ENCODE measurements at regions not wholly inside any gene's neighbourhood (a gene's known extent, or its start where the extent isn't known, plus 50 kb on each side); places are given as distances from the start of the nearest gene placed in this dataset.

DNA sequence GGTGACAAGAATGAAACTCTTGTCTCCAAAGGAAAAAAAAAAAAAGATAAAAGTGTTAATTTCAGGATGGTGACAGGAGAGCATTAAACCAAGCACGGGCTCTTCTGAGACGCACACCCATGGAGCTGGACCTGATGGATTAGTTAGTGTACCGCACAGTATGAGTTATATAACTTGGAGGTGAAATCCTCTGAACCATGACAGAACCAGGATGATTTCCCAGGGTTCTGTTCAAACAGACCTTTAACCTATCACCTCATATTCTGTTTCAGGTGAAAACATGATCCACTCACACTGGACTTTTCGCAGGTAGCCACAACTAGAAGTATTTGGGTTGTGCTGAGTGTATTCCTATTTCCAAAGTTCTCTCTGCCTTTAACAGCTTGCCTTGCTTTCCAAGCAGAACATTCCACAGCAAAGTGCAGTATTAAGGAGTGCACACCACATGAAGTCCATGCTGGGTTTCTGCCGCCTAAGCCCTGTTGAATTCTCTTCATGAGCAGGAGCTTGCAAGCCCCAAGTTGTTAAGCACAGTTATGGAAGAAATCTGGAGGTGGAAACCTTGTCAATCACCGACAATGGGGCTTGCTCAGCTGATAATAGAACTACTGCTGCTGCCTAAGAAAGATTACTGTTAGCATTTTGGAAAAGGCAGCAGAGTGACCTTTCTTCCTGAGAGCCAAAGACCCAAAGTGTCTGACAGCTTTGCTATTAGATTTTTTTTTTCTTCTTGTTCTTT lies 461.7 kb downstream of the TLE1 start:
- H3K36me3 ChIP-seq (ENCODE audit: control insufficient read depth, insufficient read depth, low read length): no peaks in the 10 kb centered on the region
- H3K27me3 ChIP-seq (replicated peaks; ENCODE audit: control insufficient read depth, insufficient read depth, low read length, poor library complexity, severe bottlenecking): no peaks in the 10 kb centered on the region
- H3K9me3 ChIP-seq (ENCODE audit: control insufficient read depth, low read length): no peaks in the 10 kb centered on the region
- no peak overlapping the region for H3K4me3 ChIP-seq (ENCODE audit: insufficient read depth, low read depth, low read length, poor library complexity, severe bottlenecking)
- H3K4me1 ChIP-seq (ENCODE audit: control insufficient read depth, insufficient read depth, low read length, poor library complexity, severe bottlenecking): no peaks in the 10 kb centered on the region
- DNase-seq: no peak
- H3K27ac ChIP-seq (ENCODE audit: insufficient read depth, low read length, poor library complexity, severe bottlenecking): no peak overlapping the region

DNA sequence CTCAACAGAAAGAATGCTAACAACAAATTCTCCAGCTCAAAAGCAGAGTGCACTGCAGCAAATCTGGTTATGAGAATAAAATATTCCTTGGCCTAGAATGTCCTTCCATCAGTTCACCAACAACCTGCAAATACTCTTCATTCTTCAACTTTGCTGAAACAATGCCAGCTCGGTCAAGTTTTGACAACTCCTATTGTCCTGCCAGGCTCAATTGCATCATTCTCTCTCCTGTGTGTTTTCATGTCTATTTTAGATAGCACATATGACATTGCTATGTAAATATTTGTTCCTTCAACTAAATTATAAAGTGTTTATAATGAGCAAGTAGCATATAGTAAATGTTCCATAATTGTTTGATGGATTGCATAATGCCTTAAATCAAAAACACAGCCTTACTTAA lies 463.8 kb downstream of the TLE1 start:
- Histone ChIP-seq H3K4me1 (ENCODE audit: control insufficient read depth, insufficient read depth, low read length, poor library complexity, severe bottlenecking) (no peaks in the 10 kb centered on the region), H3K27ac (ENCODE audit: insufficient read depth, low read length, poor library complexity, severe bottlenecking) (no peak overlapping the region), H3K27me3 (replicated peaks; ENCODE audit: control insufficient read depth, insufficient read depth, low read length, poor library complexity, severe bottlenecking) (no peaks in the 10 kb centered on the region), H3K4me3 (ENCODE audit: insufficient read depth, low read depth, low read length, poor library complexity, severe bottlenecking) (no peak overlapping the region), H3K36me3 (ENCODE audit: control insufficient read depth, insufficient read depth, low read length) (no peaks in the 10 kb centered on the region), H3K9me3 (ENCODE audit: control insufficient read depth, low read length) (no peaks in the 10 kb centered on the region)
- no peak for DNase-seq

DNA sequence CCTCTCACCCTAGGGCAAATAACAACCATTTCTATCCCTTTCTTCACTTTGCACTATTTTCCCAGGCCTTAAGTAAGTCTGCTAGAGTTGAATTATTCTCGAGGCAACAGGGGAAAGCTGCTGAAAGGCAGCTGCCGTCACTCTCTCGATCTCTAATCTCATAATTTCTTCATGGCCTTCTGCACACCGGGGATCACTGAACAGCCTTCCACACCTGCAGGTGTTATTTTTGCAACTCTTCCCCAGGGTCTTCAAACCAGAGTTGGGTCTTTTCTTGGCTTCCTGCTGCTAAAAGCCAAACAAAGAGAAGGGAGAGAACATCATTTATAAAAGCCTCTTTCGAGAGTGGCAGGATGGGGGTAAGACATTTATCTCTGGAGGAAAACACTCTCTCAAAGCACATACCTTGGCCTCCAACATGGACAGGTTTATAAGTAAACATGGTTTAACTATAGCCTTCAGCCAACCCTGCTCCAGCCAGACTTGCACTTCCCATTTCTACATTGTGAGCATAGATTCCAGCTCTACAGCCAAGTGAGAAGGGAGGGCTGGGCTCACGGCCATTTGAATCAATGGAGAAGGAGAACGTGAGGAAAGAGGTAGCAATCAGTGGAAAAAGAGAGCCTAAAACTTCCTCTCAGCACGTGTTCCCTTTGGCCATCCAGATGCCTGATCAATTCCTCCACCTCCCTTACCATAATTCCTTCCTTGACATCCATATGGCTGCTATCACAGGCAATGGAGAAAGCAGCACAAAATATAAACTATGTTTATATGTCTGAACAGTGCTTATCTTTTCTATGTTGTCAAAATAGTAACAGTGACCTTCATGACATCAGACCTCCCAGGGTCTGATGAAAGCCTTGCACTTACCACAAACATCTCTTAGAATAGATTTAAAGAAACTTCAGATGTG lies 464.9 kb downstream of the TLE1 start:
- Histone ChIP-seq H3K36me3 (ENCODE audit: control insufficient read depth, insufficient read depth, low read length) (no peaks in the 10 kb centered on the region), H3K9me3 (ENCODE audit: control insufficient read depth, low read length) (no peaks in the 10 kb centered on the region), H3K27me3 (replicated peaks; ENCODE audit: control insufficient read depth, insufficient read depth, low read length, poor library complexity, severe bottlenecking) (no peaks in the 10 kb centered on the region), H3K4me3 (ENCODE audit: insufficient read depth, low read depth, low read length, poor library complexity, severe bottlenecking) (no peak overlapping the region), H3K4me1 (ENCODE audit: control insufficient read depth, insufficient read depth, low read length, poor library complexity, severe bottlenecking) (no peaks in the 10 kb centered on the region), H3K27ac (ENCODE audit: insufficient read depth, low read length, poor library complexity, severe bottlenecking) (no peak overlapping the region)
- DNase-seq: no peak

GRCh38 chr9:81214975-81215374 lies 474.4 kb downstream of the TLE1 start:
- Histone ChIP-seq H3K27ac (ENCODE audit: insufficient read depth, low read length, poor library complexity, severe bottlenecking) (no peak overlapping the region), H3K27me3 (replicated peaks; ENCODE audit: control insufficient read depth, insufficient read depth, low read length, poor library complexity, severe bottlenecking) (no peaks in the 10 kb centered on the region), H3K9me3 (ENCODE audit: control insufficient read depth, low read length) (peaks cover 3% of the 10 kb centered on the region), H3K4me1 (ENCODE audit: control insufficient read depth, insufficient read depth, low read length, poor library complexity, severe bottlenecking) (no peaks in the 10 kb centered on the region), H3K36me3 (ENCODE audit: control insufficient read depth, insufficient read depth, low read length) (no peaks in the 10 kb centered on the region), H3K4me3 (ENCODE audit: insufficient read depth, low read depth, low read length, poor library complexity, severe bottlenecking) (no peak overlapping the region)
- DNase-seq: no peak

DNA sequence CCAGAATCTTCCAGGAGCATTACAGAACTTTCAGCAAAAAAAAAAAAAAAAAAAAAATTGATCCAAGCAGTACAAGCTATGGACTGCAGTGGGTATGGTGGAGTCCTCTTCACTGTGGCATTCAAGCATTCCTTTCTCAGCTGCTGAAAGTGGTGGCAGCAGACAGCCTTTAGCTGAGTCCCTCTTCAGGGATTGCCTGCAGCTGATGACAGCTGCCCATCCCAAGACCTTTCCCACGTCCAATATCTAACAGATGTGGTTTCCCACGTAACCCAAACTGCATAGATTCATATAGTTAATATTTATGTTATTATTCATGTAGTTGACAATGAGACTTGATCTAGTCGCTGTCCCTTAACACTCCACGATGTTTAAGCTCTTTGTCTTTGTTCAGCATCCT lies 475.9 kb downstream of the TLE1 start:
- peaks cover 3% of the 10 kb centered on the region for H3K9me3 ChIP-seq (ENCODE audit: control insufficient read depth, low read length)
- no peaks in the 10 kb centered on the region for H3K4me1 ChIP-seq (ENCODE audit: control insufficient read depth, insufficient read depth, low read length, poor library complexity, severe bottlenecking)
- no peaks in the 10 kb centered on the region for H3K36me3 ChIP-seq (ENCODE audit: control insufficient read depth, insufficient read depth, low read length)
- no peak overlapping the region for H3K4me3 ChIP-seq (ENCODE audit: insufficient read depth, low read depth, low read length, poor library complexity, severe bottlenecking)
- no peak overlapping the region for H3K27ac ChIP-seq (ENCODE audit: insufficient read depth, low read length, poor library complexity, severe bottlenecking)
- no peaks in the 10 kb centered on the region for H3K27me3 ChIP-seq (replicated peaks; ENCODE audit: control insufficient read depth, insufficient read depth, low read length, poor library complexity, severe bottlenecking)
- no peak for DNase-seq

DNA sequence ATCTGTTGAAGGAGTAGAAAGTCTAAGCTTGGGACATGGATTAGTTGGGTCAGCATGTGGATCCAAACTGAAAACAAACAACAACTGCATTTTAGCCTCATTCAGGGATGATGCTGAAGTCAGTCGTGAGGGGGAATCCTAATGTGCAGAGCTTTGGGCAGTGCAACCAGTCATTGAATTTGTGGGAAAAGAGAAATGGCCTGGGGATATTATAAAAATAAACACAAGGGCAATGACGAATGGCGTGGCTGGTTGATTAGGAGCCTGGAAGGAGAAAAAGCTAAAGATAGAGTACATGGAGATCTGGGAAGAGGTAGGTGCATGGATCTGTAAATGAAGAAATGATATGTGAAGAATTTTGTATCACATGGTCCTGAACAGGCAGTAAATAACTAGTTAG lies 477.6 kb downstream of the TLE1 start:
- DNase-seq: no peak
- Histone ChIP-seq H3K27ac (ENCODE audit: insufficient read depth, low read length, poor library complexity, severe bottlenecking) (no peak overlapping the region), H3K4me3 (ENCODE audit: insufficient read depth, low read depth, low read length, poor library complexity, severe bottlenecking) (no peak overlapping the region), H3K36me3 (ENCODE audit: control insufficient read depth, insufficient read depth, low read length) (no peaks in the 10 kb centered on the region), H3K27me3 (replicated peaks; ENCODE audit: control insufficient read depth, insufficient read depth, low read length, poor library complexity, severe bottlenecking) (no peaks in the 10 kb centered on the region), H3K4me1 (ENCODE audit: control insufficient read depth, insufficient read depth, low read length, poor library complexity, severe bottlenecking) (no peaks in the 10 kb centered on the region), H3K9me3 (ENCODE audit: control insufficient read depth, low read length) (peaks cover 3% of the 10 kb centered on the region)

DNA sequence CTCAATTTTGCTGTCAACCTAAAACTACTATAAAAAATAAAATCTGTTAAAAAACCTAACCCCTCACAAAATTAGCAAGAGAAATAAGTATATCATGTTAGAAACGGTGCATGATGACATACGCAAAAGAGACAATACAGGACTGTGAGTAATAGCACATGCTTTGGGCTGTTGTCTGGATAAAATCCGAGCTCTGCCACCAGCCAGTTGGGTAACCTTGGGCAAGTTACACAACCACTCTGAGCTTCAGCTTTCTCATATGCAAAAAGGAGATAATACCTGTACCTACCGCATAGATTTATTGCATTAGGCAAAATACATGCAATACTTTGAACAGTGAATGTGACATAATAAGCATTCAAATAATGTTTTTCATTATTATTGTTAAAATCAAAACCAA lies 481.7 kb downstream of the TLE1 start:
- no peaks in the 10 kb centered on the region for H3K4me1 ChIP-seq (ENCODE audit: control insufficient read depth, insufficient read depth, low read length, poor library complexity, severe bottlenecking)
- DNase-seq: no peak
- no peaks in the 10 kb centered on the region for H3K27me3 ChIP-seq (replicated peaks; ENCODE audit: control insufficient read depth, insufficient read depth, low read length, poor library complexity, severe bottlenecking)
- H3K4me3 ChIP-seq (ENCODE audit: insufficient read depth, low read depth, low read length, poor library complexity, severe bottlenecking): no peak overlapping the region
- peaks cover 2% of the 10 kb centered on the region for H3K9me3 ChIP-seq (ENCODE audit: control insufficient read depth, low read length)
- H3K27ac ChIP-seq (ENCODE audit: insufficient read depth, low read length, poor library complexity, severe bottlenecking): no peak overlapping the region
- H3K36me3 ChIP-seq (ENCODE audit: control insufficient read depth, insufficient read depth, low read length): no peaks in the 10 kb centered on the region

GRCh38 chr9:81202292-81202691 lies 487.1 kb downstream of the TLE1 start:
- H3K27ac ChIP-seq (ENCODE audit: insufficient read depth, low read length, poor library complexity, severe bottlenecking): no peak overlapping the region
- no peaks in the 10 kb centered on the region for H3K9me3 ChIP-seq (ENCODE audit: control insufficient read depth, low read length)
- no peak overlapping the region for H3K4me3 ChIP-seq (ENCODE audit: insufficient read depth, low read depth, low read length, poor library complexity, severe bottlenecking)
- no peaks in the 10 kb centered on the region for H3K4me1 ChIP-seq (ENCODE audit: control insufficient read depth, insufficient read depth, low read length, poor library complexity, severe bottlenecking)
- no peak for DNase-seq
- H3K36me3 ChIP-seq (ENCODE audit: control insufficient read depth, insufficient read depth, low read length): no peaks in the 10 kb centered on the region
- no peaks in the 10 kb centered on the region for H3K27me3 ChIP-seq (replicated peaks; ENCODE audit: control insufficient read depth, insufficient read depth, low read length, poor library complexity, severe bottlenecking)

DNA sequence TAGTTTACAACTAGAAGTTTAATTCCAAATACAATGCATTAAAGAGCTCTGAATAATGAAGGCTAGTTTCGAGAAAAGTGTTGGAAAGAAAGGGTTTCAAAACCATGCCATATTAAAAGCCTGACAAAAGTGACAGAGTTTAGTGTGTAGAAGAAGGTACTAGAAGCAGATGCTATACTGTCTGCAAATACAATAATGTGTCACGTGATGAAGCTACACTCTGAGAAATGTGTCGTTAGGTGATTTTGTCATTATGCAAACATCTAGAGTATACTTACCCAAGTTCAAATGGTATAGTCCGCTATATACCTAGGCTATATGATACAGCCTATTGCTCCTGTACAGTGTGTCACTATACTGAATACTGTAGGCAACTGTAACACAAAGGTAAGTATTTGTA lies 494.1 kb downstream of the TLE1 start:
- Histone ChIP-seq H3K4me1 (ENCODE audit: control insufficient read depth, insufficient read depth, low read length, poor library complexity, severe bottlenecking) (no peaks in the 10 kb centered on the region), H3K27ac (ENCODE audit: insufficient read depth, low read length, poor library complexity, severe bottlenecking) (no peak overlapping the region), H3K27me3 (replicated peaks; ENCODE audit: control insufficient read depth, insufficient read depth, low read length, poor library complexity, severe bottlenecking) (no peaks in the 10 kb centered on the region), H3K4me3 (ENCODE audit: insufficient read depth, low read depth, low read length, poor library complexity, severe bottlenecking) (no peak overlapping the region), H3K36me3 (ENCODE audit: control insufficient read depth, insufficient read depth, low read length) (no peaks in the 10 kb centered on the region), H3K9me3 (ENCODE audit: control insufficient read depth, low read length) (no peaks in the 10 kb centered on the region)
- DNase-seq: no peak
